Keratinocyte (primary cell): ENCODE measurements at regions not wholly inside any gene's neighbourhood (a gene's known extent, or its start where the extent isn't known, plus 50 kb on each side); places are given as distances from the start of the nearest gene placed in this dataset.

Source experiments
- CTCF ChIP-seq, 3 experiments: IDR thresholded peaks in 1 of 3; conservative IDR thresholded peaks in 1 of 3; optimal IDR thresholded peaks in 1 of 3; 2 replicates in 2 of 3; 3 replicates in 1 of 3; pipeline versions ENCODE3 to v1.5.1; 2011; ENCODE audit warnings: low read length in 3 of 3, mild to moderate bottlenecking in 3 of 3, moderate library complexity in 2 of 3, control low read depth in 1 of 3, inconsistent platforms in 1 of 3; ENCODE audit not compliant: insufficient read depth in 2 of 3; ENCODE audit errors: extremely low read depth in 1 of 3
- EZH2 ChIP-seq: IDR thresholded peaks from one replicate; pipeline ENCODE4 v1.6.1; 2012; ENCODE audit warnings: inconsistent platforms, mild to moderate bottlenecking, low read length, moderate library complexity

GRCh38 chr5:121711416-121711815 is 140.3 kb upstream of the FTMT start:
- TF ChIP-seq CTCF (optimal IDR thresholded peaks at IDR 0.05 in 1 of 3, IDR thresholded peaks at IDR 0.05 in 1 of 3, conservative IDR thresholded peaks at IDR 0.05 in 1 of 3; ENCODE audit: extremely low read depth in 1 of 3, insufficient read depth in 2 of 3, low read length in 3 of 3) (no peak), EZH2 (no peak)
